ENCODE measurements at regions not wholly inside any gene's neighbourhood (a gene's known extent, or its start where the extent isn't known, plus 50 kb on each side); places are given as distances from the start of the nearest gene placed in this dataset.

- TF ChIP-seq, protein P1, sequence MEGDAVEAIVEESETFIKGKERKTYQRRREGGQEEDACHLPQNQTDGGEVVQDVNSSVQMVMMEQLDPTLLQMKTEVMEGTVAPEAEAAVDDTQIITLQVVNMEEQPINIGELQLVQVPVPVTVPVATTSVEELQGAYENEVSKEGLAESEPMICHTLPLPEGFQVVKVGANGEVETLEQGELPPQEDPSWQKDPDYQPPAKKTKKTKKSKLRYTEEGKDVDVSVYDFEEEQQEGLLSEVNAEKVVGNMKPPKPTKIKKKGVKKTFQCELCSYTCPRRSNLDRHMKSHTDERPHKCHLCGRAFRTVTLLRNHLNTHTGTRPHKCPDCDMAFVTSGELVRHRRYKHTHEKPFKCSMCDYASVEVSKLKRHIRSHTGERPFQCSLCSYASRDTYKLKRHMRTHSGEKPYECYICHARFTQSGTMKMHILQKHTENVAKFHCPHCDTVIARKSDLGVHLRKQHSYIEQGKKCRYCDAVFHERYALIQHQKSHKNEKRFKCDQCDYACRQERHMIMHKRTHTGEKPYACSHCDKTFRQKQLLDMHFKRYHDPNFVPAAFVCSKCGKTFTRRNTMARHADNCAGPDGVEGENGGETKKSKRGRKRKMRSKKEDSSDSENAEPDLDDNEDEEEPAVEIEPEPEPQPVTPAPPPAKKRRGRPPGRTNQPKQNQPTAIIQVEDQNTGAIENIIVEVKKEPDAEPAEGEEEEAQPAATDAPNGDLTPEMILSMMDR (IDR thresholded peaks at IDR 0.05; ENCODE audit: insufficient read depth, low read length, poor library complexity, severe bottlenecking) = no peak
- TF ChIP-seq EZH2phosphoT487 (conservative IDR thresholded peaks at IDR 0.05; ENCODE audit: low read length) = no peak
These were observed 73.6 kb upstream of the TIAM2 start for GRCh38 chr6:154921482-154921881.
